ENCODE measurements at regions not wholly inside any gene's neighbourhood (a gene's known extent, or its start where the extent isn't known, plus 50 kb on each side); places are given as distances from the start of the nearest gene placed in this dataset.

GRCh38 chr4:36930562-36931111 lies 313.9 kb upstream of the NWD2 start:
- TF ChIP-seq EP300 (IDR thresholded peaks at IDR 0.05) (no peak), POLR2A (IDR thresholded peaks at IDR 0.05) (no peak)
- TF ChIP-seq, protein P1, sequence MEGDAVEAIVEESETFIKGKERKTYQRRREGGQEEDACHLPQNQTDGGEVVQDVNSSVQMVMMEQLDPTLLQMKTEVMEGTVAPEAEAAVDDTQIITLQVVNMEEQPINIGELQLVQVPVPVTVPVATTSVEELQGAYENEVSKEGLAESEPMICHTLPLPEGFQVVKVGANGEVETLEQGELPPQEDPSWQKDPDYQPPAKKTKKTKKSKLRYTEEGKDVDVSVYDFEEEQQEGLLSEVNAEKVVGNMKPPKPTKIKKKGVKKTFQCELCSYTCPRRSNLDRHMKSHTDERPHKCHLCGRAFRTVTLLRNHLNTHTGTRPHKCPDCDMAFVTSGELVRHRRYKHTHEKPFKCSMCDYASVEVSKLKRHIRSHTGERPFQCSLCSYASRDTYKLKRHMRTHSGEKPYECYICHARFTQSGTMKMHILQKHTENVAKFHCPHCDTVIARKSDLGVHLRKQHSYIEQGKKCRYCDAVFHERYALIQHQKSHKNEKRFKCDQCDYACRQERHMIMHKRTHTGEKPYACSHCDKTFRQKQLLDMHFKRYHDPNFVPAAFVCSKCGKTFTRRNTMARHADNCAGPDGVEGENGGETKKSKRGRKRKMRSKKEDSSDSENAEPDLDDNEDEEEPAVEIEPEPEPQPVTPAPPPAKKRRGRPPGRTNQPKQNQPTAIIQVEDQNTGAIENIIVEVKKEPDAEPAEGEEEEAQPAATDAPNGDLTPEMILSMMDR (IDR thresholded peaks at IDR 0.05), result no peak
